ENCODE measurements at regions not wholly inside any gene's neighbourhood (a gene's known extent, or its start where the extent isn't known, plus 50 kb on each side); places are given as distances from the start of the nearest gene placed in this dataset.

- TF ChIP-seq CTCF (IDR thresholded peaks at IDR 0.05; ENCODE audit: insufficient read depth, low read depth, low read length) = no peak
- no peak for TF ChIP-seq EZH2 (IDR thresholded peaks at IDR 0.05; ENCODE audit: insufficient read depth, low read length)
These were observed 538.0 kb upstream of the SLC35B3 start for GRCh38 chr6:8973395-8973794.
